KMS-11 (cell line): ENCODE measurements at regions not wholly inside any gene's neighbourhood (a gene's known extent, or its start where the extent isn't known, plus 50 kb on each side); places are given as distances from the start of the nearest gene placed in this dataset.

ENCODE experiments used
- H2AFZ ChIP-seq: fragments of 200-600 bp; sonication (generic); 2 replicates; pipeline ENCODE4 v1.6.1; 2016; ENCODE audit warnings: antibody characterized with exemption, mixed run types, low read depth
- H3K27ac ChIP-seq: fragments of 200-600 bp; sonication (generic); 2 replicates; pipeline ENCODE4 v1.6.1; 2016; ENCODE audit warnings: mild to moderate bottlenecking, mixed run types
- H3K27me3 ChIP-seq: fragments of 200-600 bp; sonication (generic); 2 replicates; pipeline ENCODE4 v1.6.1; 2017; ENCODE audit warnings: mild to moderate bottlenecking, low read depth, mixed run types, moderate library complexity; ENCODE audit not compliant: insufficient read depth
- H3K36me3 ChIP-seq: fragments of 200-600 bp; sonication (generic); 2 replicates; pipeline ENCODE4 v1.6.1; 2017; ENCODE audit warnings: mild to moderate bottlenecking, mixed run types; ENCODE audit not compliant: insufficient read depth
- H3K4me1 ChIP-seq: fragments of 200-600 bp; sonication (generic); 2 replicates; pipeline ENCODE4 v1.6.1; 2016; ENCODE audit warnings: mild to moderate bottlenecking, low read depth, mixed run types; ENCODE audit not compliant: poor library complexity, severe bottlenecking
- H3K4me2 ChIP-seq: fragments of 200-600 bp; sonication (generic); 2 replicates; pipeline ENCODE4 v1.7.0; 2016; ENCODE audit warnings: mild to moderate bottlenecking, mixed run types
- H3K4me3 ChIP-seq: fragments of 200-600 bp; sonication (generic); IDR thresholded peaks from 2 replicates; pipeline ENCODE4 v1.6.1; 2017; ENCODE audit warnings: low read depth, low read length, mixed read lengths; ENCODE audit not compliant: insufficient read depth
- H3K79me2 ChIP-seq: fragments of 200-600 bp; sonication (generic); 2 replicates; pipeline ENCODE4 v1.6.1; 2016; ENCODE audit warnings: low read depth, mixed run types; ENCODE audit not compliant: insufficient read depth
- H3K9ac ChIP-seq: fragments of 200-600 bp; sonication (generic); 2 replicates; pipeline ENCODE4 v1.6.1; 2016; ENCODE audit warnings: mild to moderate bottlenecking, mixed run types
- H4K20me1 ChIP-seq: fragments of 200-600 bp; sonication (generic); 2 replicates; pipeline ENCODE4 v1.6.1; 2016; ENCODE audit warnings: mild to moderate bottlenecking, mixed run types; ENCODE audit not compliant: insufficient read depth
- TF ChIP-seq, protein P1 (sequence below): fragments of 200-600 bp; sonication (generic); conservative IDR thresholded peaks from 2 replicates; pipeline ENCODE4 v1.6.1; 2017; ENCODE audit warnings: low read depth, mild to moderate bottlenecking, antibody characterized with exemption, low read length, moderate library complexity, mixed read lengths

DNA sequence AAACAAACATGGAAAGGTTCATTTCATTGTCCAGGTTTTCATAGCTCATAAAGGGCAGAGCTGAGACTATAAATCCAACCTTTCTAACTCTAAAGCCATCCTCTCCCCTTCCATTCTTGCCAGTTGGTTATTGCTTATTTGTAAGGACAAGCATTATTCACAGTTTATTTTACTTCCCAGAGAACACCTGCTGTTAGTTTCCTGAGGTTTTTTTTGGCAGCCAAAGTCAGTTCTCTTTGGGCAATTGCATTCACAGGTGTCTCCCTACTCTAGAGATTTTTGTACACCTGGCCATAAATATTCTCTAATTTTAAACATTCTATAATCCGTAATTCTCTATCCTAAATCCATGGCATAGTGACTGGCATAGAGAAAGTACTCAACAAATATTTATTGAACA lies 87.3 kb upstream of the SPHKAP start:
- TF ChIP-seq, protein P1, sequence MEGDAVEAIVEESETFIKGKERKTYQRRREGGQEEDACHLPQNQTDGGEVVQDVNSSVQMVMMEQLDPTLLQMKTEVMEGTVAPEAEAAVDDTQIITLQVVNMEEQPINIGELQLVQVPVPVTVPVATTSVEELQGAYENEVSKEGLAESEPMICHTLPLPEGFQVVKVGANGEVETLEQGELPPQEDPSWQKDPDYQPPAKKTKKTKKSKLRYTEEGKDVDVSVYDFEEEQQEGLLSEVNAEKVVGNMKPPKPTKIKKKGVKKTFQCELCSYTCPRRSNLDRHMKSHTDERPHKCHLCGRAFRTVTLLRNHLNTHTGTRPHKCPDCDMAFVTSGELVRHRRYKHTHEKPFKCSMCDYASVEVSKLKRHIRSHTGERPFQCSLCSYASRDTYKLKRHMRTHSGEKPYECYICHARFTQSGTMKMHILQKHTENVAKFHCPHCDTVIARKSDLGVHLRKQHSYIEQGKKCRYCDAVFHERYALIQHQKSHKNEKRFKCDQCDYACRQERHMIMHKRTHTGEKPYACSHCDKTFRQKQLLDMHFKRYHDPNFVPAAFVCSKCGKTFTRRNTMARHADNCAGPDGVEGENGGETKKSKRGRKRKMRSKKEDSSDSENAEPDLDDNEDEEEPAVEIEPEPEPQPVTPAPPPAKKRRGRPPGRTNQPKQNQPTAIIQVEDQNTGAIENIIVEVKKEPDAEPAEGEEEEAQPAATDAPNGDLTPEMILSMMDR, result no peak
- no peaks in the 10 kb centered on the region for H3K79me2 ChIP-seq
- no peaks in the 10 kb centered on the region for H3K27me3 ChIP-seq
- H4K20me1 ChIP-seq, result no peaks in the 10 kb centered on the region
- H3K27ac ChIP-seq, result no peak overlapping the region
- no peak overlapping the region for H3K4me2 ChIP-seq
- no peak overlapping the region for H2AFZ ChIP-seq
- H3K9ac ChIP-seq, result no peak overlapping the region
- H3K4me3 ChIP-seq, result no peak overlapping the region
- no peaks in the 10 kb centered on the region for H3K36me3 ChIP-seq
- no peaks in the 10 kb centered on the region for H3K4me1 ChIP-seq

DNA sequence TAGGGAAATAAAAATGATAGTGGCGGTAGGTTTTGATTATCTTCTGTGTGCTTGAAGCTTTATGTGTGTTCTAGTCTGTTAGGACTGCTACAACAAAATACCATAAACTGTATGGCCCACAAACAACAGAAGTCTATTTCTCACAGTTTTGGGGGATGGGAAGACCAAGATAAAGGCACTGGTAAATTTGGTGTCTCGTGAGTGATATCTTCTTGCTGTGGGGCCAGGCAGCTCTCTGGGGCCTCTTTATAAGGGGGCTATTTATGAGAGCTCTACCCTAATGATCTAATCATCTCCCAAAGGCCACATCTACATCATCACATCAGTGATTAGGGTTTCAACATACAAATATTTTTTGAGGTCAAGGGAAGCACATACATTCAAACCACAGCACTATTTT lies 86.8 kb upstream of the SPHKAP start:
- H3K4me2 ChIP-seq, result no peak overlapping the region
- H3K27me3 ChIP-seq, result no peaks in the 10 kb centered on the region
- no peak overlapping the region for H3K9ac ChIP-seq
- H2AFZ ChIP-seq, result no peak overlapping the region
- H3K4me3 ChIP-seq, result no peak overlapping the region
- H3K4me1 ChIP-seq, result no peaks in the 10 kb centered on the region
- H3K79me2 ChIP-seq, result no peaks in the 10 kb centered on the region
- no peaks in the 10 kb centered on the region for H4K20me1 ChIP-seq
- TF ChIP-seq, protein P1, result no peak
- H3K36me3 ChIP-seq, result no peaks in the 10 kb centered on the region
- no peak overlapping the region for H3K27ac ChIP-seq

DNA sequence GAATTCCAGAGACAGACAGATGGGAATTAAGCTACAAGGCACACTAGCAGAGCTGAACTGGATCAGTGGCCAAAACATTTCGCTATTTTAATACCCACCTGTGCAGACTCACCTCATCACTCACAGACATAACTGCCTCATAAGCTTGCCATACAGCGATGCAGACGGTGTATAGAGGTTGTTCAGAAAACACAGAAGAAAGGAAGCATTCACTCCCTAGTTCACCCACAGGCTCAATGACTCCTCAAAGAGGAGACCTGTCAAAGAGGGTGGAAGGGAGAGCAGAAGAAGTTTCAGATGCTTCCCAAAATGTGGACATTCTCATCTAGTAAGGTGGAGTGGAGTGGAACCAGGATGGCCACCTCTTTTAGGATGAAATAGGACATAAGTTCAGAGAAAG lies 81.7 kb upstream of the SPHKAP start:
- H3K79me2 ChIP-seq, result no peaks in the 10 kb centered on the region
- no peaks in the 10 kb centered on the region for H3K27me3 ChIP-seq
- no peak overlapping the region for H3K4me3 ChIP-seq
- no peak overlapping the region for H2AFZ ChIP-seq
- no peak overlapping the region for H3K9ac ChIP-seq
- no peaks in the 10 kb centered on the region for H4K20me1 ChIP-seq
- H3K36me3 ChIP-seq, result no peaks in the 10 kb centered on the region
- H3K4me2 ChIP-seq, result no peak overlapping the region
- TF ChIP-seq, protein P1, result no peak
- no peaks in the 10 kb centered on the region for H3K4me1 ChIP-seq
- H3K27ac ChIP-seq, result no peak overlapping the region

DNA sequence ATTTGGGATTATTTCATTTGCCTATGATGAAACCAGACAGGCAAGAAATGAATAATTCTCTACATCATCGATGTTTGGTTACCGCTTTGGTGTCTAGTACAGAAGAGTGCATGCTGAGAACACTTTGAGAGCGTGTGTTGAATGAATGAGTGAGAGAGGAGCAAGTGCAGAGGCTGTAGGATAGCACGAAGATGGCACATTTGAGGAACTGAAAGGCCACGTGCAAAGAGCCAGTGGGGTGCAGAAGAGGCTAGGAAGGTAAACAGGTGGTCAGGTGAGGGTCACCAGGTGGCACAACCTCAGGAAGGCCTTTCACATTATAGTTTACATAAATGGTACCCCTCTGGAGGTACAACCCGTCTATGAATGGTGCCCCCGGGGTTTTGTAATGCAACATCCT lies 80.1 kb upstream of the SPHKAP start:
- no peaks in the 10 kb centered on the region for H3K27me3 ChIP-seq
- TF ChIP-seq, protein P1, result no peak
- no peaks in the 10 kb centered on the region for H3K79me2 ChIP-seq
- H2AFZ ChIP-seq, result no peak overlapping the region
- H3K4me2 ChIP-seq, result no peak overlapping the region
- no peaks in the 10 kb centered on the region for H3K36me3 ChIP-seq
- H3K27ac ChIP-seq, result no peak overlapping the region
- no peak overlapping the region for H3K9ac ChIP-seq
- no peaks in the 10 kb centered on the region for H4K20me1 ChIP-seq
- no peak overlapping the region for H3K4me3 ChIP-seq
- H3K4me1 ChIP-seq, result no peaks in the 10 kb centered on the region

DNA sequence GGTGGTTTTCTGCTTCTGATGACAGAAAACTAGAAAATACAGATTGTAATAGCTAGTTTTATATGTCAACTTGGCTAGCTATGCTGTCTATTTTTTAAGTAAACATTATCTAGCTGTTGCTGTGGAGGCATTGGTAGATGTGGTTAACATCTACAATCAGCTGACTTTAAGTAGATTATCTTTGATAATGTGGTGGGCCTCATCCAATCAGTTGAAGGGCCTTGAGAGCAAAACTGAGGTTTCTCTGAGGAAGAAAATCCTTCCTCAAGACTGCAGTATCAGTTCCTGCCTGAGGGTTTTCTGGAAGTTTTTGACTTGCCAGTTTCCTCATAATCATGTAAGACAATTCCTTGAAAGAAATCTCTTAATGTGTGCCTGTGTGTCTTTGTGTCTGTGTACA lies 75.9 kb upstream of the SPHKAP start:
- H3K9ac ChIP-seq, result no peak overlapping the region
- H4K20me1 ChIP-seq, result no peaks in the 10 kb centered on the region
- TF ChIP-seq, protein P1, result no peak
- H3K27me3 ChIP-seq, result no peaks in the 10 kb centered on the region
- H3K79me2 ChIP-seq, result no peaks in the 10 kb centered on the region
- H3K4me3 ChIP-seq, result no peak overlapping the region
- H3K36me3 ChIP-seq, result no peaks in the 10 kb centered on the region
- no peak overlapping the region for H3K4me2 ChIP-seq
- no peaks in the 10 kb centered on the region for H3K4me1 ChIP-seq
- H3K27ac ChIP-seq, result no peak overlapping the region
- no peak overlapping the region for H2AFZ ChIP-seq
